Retinal pigment epithelial cell (primary cell): ENCODE measurements at regions not wholly inside any gene's neighbourhood (a gene's known extent, or its start where the extent isn't known, plus 50 kb on each side); places are given as distances from the start of the nearest gene placed in this dataset.

ENCODE experiments used
- DNase-seq: peaks from one replicate; pipeline ENCODE4 v3.0.0-alpha.2; 2010; ENCODE audit warnings: low read depth
- H3K4me3 ChIP-seq: 2 replicates; pipeline ENCODE4 v1.5.1; 2011; ENCODE audit warnings: mild to moderate bottlenecking, low read length, control low read depth, moderate library complexity
- TF ChIP-seq, protein P1 (sequence below): conservative IDR thresholded peaks from 2 replicates; pipeline ENCODE4 v1.5.1; 2011; ENCODE audit warnings: low read depth, low read length, control low read depth, inconsistent platforms

DNA sequence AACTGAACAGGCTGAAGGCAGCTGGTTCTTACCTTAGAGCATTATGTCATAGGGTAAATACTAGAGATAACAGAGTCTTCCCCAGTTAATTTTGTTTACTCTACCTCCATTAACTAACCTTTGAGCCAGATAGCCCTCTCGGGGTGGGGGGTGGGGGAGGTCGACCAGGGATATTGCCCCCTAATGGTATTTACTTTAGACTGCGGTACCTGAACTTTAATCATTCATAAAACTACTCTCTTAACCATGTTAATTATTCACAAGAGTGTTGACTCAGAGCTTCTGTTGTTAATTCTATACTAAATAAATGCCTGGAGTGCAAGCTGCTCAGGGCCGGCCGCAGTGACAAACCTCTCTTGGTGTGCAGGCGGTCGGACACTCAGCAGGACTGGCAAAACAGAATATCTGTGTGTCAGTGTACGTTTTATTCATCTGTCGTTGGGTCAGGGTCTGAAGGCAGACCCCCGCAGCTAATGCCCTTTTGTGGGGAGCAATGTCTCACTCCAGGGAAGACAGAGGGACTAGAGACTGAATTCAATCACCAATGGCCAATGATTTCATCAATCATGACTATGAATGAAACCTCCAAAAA lies 152.4 kb upstream of the COL21A1 start:
- DNase-seq, result no peak
- TF ChIP-seq, protein P1, sequence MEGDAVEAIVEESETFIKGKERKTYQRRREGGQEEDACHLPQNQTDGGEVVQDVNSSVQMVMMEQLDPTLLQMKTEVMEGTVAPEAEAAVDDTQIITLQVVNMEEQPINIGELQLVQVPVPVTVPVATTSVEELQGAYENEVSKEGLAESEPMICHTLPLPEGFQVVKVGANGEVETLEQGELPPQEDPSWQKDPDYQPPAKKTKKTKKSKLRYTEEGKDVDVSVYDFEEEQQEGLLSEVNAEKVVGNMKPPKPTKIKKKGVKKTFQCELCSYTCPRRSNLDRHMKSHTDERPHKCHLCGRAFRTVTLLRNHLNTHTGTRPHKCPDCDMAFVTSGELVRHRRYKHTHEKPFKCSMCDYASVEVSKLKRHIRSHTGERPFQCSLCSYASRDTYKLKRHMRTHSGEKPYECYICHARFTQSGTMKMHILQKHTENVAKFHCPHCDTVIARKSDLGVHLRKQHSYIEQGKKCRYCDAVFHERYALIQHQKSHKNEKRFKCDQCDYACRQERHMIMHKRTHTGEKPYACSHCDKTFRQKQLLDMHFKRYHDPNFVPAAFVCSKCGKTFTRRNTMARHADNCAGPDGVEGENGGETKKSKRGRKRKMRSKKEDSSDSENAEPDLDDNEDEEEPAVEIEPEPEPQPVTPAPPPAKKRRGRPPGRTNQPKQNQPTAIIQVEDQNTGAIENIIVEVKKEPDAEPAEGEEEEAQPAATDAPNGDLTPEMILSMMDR, result no peak

DNA sequence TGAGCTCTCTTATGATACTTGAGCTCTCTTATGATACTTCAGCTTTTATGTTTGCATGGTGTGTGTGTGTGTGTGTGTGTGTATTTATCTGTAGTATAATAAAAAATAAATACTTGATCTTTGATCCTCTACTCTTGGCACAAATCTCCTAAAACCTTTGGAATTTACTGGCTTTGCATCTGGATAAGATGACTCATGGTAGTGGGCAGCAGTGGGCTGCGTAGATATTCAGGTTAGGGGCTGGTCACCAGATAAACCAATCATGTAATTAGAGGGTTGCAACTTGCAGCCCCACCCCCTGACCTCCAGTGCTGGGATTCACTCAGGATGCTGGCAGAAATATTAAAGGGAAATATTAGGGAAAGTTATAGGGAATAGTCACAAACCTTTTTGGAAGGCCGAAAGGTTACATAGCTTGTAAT lies 151.9 kb upstream of the COL21A1 start:
- DNase-seq, result peak; percentile 68
- TF ChIP-seq, protein P1, result no peak
- H3K4me3 ChIP-seq, result no peak overlapping the region

More for the DNA sequence above, 152.4 kb upstream of the COL21A1 start:
- H3K4me3 ChIP-seq, result no peak overlapping the region

DNA sequence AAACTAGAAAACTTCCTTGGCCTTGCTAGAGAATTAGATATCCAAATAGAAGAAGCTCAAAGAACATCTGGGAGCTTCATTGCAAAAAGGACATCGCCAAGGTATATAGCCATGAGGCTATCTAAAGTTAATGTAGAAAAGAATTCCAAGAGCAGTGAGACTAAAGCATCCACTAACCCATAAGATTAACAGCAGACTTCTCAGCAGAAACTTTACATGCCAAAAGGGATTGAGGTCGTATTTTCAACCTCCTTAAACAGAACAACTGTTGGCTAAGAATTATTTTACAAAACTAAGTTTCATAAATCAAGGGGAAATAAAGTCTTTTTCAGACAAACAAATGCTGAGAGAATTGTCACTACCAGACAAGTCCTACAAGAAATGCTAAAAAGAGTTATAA lies 149.1 kb upstream of the COL21A1 start:
- TF ChIP-seq, protein P1, result no peak
- no peak overlapping the region for H3K4me3 ChIP-seq
- no peak for DNase-seq

DNA sequence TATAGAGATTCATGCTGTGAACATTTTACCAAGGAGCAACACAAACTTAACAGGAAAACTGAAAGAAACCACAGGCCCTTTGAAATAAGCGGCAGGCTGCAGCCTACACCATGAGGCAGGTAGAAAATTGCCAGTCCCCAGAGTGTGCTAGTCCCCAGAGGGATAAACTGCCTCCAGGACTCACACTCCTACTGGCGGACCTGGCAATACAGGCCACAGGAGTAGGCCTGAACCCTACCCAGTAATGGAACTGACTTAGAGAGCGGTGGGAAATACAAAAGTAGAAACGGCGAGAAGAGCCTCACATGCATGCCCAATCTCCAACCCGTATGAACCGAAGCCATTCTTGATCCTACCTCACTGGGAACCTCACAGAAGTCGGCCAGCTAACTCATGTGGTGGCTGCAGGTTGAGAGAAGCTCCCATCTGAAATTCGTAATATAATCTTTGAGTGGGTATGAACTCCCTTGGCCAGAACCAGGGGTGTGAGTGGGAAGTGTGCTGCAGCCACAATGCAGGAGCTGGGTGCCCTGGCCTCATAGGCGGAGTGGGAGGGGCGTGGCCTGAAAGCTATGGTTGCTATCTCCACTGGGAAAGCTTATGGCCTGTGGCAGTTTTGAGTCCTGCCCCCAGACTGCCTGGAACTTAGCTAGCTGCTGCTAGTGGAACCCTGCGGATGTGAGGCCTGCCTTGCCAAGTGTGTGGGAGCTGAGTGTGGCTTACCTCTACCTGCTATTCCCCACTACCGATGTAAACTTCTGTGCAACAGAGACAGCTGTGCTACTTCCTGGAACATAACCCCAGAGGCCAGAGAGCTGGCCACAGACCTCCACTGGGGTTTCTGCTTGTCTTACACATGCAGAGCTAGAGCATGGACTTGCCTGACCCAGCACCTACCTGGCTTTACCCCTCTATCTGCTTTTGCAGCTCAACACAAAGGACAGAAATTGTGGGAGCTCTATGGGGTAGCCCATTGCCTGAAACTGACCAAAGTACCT lies 146.5 kb upstream of the COL21A1 start:
- no peak overlapping the region for H3K4me3 ChIP-seq
- DNase-seq, result no peak
- TF ChIP-seq, protein P1, result no peak

DNA sequence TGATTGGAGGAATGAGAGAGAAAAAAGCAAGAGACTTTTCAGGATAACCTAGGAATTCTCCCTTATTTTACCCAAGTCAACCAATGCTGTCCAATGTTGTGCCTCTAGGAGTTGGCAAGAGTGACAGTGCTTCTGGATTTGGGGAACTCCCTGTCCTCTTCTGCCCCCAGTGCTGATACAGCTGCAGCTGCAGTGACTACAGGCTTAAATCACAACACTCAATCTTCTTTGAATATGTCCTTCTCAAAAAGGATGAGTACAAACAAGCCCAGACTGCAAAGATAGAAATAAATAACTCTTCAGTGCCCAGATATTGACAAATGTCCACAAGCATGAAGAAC lies 141.0 kb upstream of the COL21A1 start:
- no peak overlapping the region for H3K4me3 ChIP-seq
- no peak for DNase-seq
- TF ChIP-seq, protein P1, result no peak

DNA sequence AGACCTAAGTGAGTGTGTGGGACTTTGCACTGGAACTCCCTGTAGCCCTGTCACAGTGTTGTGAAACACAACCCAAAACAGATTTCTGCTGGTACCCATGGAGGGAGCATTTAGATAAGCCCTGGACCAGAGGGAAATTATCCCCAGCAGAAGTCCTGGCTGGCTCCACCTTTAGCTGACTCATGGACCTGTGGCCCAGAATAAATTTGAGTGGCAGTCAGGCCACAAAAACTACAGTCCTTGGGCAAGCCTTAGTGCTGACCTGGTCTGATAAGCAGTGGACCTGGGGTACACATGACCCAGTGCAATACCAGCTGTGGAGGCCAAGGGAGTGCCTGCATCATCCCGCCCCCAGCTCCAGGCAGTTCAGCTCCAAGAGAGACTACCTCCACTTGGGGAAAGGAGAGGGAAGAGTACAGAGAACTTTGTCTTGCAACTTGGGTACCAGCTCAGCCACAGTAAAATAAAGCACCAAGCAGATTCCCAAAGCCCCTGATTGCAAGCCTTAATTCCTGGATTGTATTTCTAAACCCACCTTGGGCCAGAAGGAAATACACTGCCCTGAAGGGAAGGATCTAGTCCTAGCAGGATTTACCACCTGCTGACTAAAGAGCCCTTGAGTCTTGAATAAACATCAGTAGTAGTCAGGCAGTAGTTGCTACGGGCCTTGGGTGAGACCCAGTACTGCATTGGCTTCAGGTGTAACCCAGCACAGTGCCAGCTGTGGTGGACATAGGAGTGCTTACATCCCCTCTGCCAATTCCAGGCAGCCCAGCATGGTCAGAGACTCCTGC lies 140.4 kb upstream of the COL21A1 start:
- DNase-seq, result no peak
- H3K4me3 ChIP-seq, result no peak overlapping the region
- TF ChIP-seq, protein P1, result no peak
